ENCODE measurements at regions not wholly inside any gene's neighbourhood (a gene's known extent, or its start where the extent isn't known, plus 50 kb on each side); places are given as distances from the start of the nearest gene placed in this dataset.
A peak's percentile ranks its signal among the peaks of the same experiment; 100 is the strongest.

DNA sequence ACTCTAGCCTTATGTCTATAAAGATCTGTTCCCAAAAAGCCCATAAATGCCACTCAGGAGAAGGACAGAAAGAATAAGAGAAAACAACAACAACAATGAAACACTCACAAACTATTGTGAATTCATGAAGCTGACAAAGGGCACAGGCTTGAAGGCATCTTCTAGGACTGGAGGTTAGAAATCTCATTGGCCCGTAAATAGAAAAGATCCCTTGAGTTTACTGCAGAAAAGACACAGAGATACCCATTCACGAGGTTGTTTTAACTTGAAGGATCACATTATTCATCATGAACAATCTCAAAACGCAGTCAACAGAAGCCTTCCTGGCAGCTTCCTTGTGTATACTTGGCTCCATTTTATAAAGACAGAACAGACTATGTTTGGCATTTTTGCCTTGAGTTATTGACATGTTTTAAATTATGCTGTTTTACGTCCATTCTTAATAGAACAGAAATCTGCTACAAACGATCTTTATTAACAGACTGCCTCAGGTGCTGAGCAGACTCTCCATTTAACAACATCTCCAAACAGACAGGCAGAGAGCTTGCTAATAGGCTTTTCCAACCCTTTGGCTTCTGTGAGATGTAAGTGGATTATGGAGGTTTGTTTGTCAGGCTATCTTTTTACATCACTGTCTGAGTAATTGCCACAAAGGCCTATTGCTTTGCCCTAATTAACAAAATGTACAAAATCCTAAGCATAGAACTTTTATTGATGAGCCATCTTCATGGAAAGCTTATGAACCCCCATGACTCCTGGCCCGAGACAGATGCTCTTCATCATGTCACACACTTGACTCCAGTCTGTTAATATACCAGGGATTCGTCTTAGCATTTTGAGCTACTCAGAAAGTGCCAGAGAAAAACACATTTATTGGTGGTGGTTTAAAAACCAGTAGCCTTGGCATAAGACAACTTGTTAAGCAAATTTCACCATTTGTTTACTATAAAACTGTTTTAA lies 735.3 kb upstream of the ZNF608 start:
- TF ChIP-seq POLR2A (IDR thresholded peaks at IDR 0.05) (no peak), CTCF (IDR thresholded peaks at IDR 0.05) (no peak)
- WGBS, 2 donors: 75 to 79% methylated on average over 7 of the region's 7 CpGs
- Histone ChIP-seq H3K4me3 (replicated peaks in 1 of 3) (no peak overlapping the region), H3K27ac (no peak overlapping the region), H3K27me3 (no peaks in the 10 kb centered on the region), H3K9me3 (no peaks in the 10 kb centered on the region), H3K36me3 (no peaks in the 10 kb centered on the region), H3K4me1 (peaks cover 7 to 17% of the 10 kb centered on the region in 2 donors)
- intact Hi-C loops (cut with DNase I): no loop called here
- DNase-seq: no peak

- no peak for DNase-seq
- WGBS, 2 donors: 86 to 89% methylated on average over 1 of the region's 1 CpG
- Histone ChIP-seq H3K9me3 (no peaks in the 10 kb centered on the region), H3K4me3 (replicated peaks in 1 of 3) (no peak overlapping the region), H3K27ac (no peak overlapping the region), H3K27me3 (no peaks in the 10 kb centered on the region), H3K36me3 (no peaks in the 10 kb centered on the region), H3K4me1 (peaks cover 7 to 17% of the 10 kb centered on the region in 2 donors)
- TF ChIP-seq CTCF (IDR thresholded peaks at IDR 0.05) (no peak), POLR2A (IDR thresholded peaks at IDR 0.05) (no peak)
- intact Hi-C loops (cut with DNase I): no loop called here
Observed at GRCh38 chr5:125483609-125484008, 737.2 kb upstream of the ZNF608 start.

- TF ChIP-seq CTCF (IDR thresholded peaks at IDR 0.05) (no peak), POLR2A (IDR thresholded peaks at IDR 0.05) (no peak)
- 64 to 80% methylated on average over 3 of the region's 3 CpGs for WGBS, 2 donors
- no peaks in the 10 kb centered on the region for H3K36me3 ChIP-seq
- peak overlapping the region in 2 of 3 donors; percentile 24 to 58 for H3K27ac ChIP-seq
- H3K27me3 ChIP-seq: no peaks in the 10 kb centered on the region
- DNase-seq: peak in 1 of 2 donors; percentile 1
- H3K4me1 ChIP-seq: peaks cover 7 to 17% of the 10 kb centered on the region in 2 donors
- H3K9me3 ChIP-seq: no peaks in the 10 kb centered on the region
- intact Hi-C loops (cut with DNase I): no loop called here
- no peak overlapping the region for H3K4me3 ChIP-seq (replicated peaks in 1 of 3)
Observed at GRCh38 chr5:125484272-125484741, 737.9 kb upstream of the ZNF608 start.

DNA sequence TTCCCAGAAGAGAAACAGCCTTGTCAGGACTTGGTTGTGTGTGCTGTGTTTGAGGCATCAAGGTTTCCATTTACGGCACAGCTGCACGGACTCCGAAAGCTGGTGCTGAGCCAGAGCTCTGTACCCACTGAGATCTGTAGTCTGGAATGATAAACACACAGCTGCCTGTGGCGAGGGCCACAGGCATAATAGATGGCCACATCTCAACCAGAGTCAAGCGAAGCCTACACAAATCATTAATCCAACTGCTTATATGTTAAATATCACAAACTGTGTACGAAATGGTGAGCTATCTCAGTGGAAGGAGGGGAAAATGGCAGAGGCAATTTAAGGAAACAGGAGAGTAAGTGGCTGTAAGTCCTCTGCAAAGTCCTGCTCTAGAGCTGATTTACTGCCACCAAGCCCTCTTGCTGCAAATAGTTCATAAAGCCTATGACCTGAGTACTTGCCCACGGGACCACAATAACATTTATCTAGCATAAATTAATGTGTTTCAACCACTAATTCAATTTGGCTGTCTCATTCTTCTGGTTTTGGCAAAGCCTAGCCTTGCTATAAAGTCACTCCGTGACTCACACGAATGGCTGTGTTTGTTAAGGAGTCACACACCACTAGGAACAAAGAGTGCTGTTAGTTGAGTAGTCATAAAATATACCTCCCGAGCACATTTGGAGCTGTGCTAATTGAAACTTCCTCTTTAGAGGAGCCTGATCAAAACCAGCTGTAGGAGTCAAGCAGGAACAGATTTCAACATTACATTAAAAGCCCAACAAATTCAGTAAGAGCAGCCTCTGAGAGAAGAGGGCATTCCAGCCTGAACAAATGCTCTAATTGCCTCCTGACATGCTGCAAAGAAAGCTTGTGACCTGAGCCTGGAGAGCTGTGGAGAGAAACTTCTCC lies 738.6 kb upstream of the ZNF608 start:
- intact Hi-C loops (cut with DNase I): no loop called here
- WGBS, 2 donors: 35 to 52% methylated on average over 10 of the region's 10 CpGs
- peak; percentile 18 to 19 for DNase-seq
- TF ChIP-seq POLR2A (IDR thresholded peaks at IDR 0.05) (no peak), CTCF (IDR thresholded peaks at IDR 0.05) (no peak)
- no peaks in the 10 kb centered on the region for H3K9me3 ChIP-seq
- peaks cover 7 to 17% of the 10 kb centered on the region in 2 donors for H3K4me1 ChIP-seq
- H3K27me3 ChIP-seq: no peaks in the 10 kb centered on the region
- H3K4me3 ChIP-seq (replicated peaks in 1 of 3): no peak overlapping the region
- H3K27ac ChIP-seq: peak overlapping the region; percentile 1 to 58 (median 24)
- no peaks in the 10 kb centered on the region for H3K36me3 ChIP-seq
